Mammary epithelial cell (primary cell): ENCODE measurements at regions not wholly inside any gene's neighbourhood (a gene's known extent, or its start where the extent isn't known, plus 50 kb on each side); places are given as distances from the start of the nearest gene placed in this dataset.

Source experiments
- EZH2 ChIP-seq: IDR thresholded peaks from 2 replicates; pipeline ENCODE4 v1.6.1; 2012; ENCODE audit warnings: low read length, inconsistent platforms, borderline replicate concordance
- TF ChIP-seq, protein P1 (sequence below), 2 donors: IDR thresholded peaks in 1 of 2; conservative IDR thresholded peaks in 1 of 2; 2 replicates each; pipeline ENCODE4 v1.5.1; 2011 to 2012; ENCODE audit warnings: inconsistent platforms in 2 of 2, low read length in 2 of 2, mild to moderate bottlenecking in 2 of 2, control low read depth in 1 of 2, low read depth in 1 of 2; ENCODE audit not compliant: insufficient read depth in 1 of 2; ENCODE audit errors: extremely low read depth in 1 of 2

DNA sequence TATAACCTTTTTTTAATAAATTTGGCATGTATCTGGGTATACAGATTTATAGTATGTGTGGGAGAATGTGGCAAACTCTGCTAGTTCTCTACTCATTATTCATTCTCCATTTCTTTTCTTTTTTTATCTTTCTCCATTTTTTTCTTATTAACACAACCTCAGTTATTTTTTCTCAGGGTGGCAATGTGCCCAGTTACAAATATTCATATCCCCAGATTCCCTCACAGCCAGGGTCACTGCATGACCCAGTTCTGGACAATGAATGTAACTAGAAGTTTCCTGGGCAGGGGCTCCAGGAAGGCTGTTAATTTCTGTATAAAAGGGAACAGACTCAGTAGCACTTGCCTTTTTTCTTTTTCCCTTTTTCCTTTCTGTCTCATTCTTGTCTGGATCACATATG is 95.6 kb downstream of the VCPKMT start:
- TF ChIP-seq, protein P1, sequence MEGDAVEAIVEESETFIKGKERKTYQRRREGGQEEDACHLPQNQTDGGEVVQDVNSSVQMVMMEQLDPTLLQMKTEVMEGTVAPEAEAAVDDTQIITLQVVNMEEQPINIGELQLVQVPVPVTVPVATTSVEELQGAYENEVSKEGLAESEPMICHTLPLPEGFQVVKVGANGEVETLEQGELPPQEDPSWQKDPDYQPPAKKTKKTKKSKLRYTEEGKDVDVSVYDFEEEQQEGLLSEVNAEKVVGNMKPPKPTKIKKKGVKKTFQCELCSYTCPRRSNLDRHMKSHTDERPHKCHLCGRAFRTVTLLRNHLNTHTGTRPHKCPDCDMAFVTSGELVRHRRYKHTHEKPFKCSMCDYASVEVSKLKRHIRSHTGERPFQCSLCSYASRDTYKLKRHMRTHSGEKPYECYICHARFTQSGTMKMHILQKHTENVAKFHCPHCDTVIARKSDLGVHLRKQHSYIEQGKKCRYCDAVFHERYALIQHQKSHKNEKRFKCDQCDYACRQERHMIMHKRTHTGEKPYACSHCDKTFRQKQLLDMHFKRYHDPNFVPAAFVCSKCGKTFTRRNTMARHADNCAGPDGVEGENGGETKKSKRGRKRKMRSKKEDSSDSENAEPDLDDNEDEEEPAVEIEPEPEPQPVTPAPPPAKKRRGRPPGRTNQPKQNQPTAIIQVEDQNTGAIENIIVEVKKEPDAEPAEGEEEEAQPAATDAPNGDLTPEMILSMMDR (conservative IDR thresholded peaks at IDR 0.05 in 1 of 2, IDR thresholded peaks at IDR 0.05 in 1 of 2; ENCODE audit: extremely low read depth in 1 of 2, insufficient read depth in 1 of 2, low read depth in 1 of 2, low read length in 2 of 2): no peak
- TF ChIP-seq EZH2: no peak
